GM21423 (cell line): ENCODE measurements at regions not wholly inside any gene's neighbourhood (a gene's known extent, or its start where the extent isn't known, plus 50 kb on each side); places are given as distances from the start of the nearest gene placed in this dataset.

Source experiments
- ATAC-seq: cut with Tn5 transposase; IDR thresholded peaks from one replicate; pipeline ENCODE4 v1.9.1; 2021; ENCODE audit warnings: mild to moderate bottlenecking, moderate library complexity; ENCODE audit not compliant: unreplicated experiment

- ATAC-seq, result no peak
Measured at GRCh38 chr1:72570815-72571214, 288.5 kb upstream of the NEGR1 start.

- peak; percentile 81 for ATAC-seq
Measured at GRCh38 chr1:72568113-72568512, 285.8 kb upstream of the NEGR1 start.

GRCh38 chr1:72567521-72567920 is 285.2 kb upstream of the NEGR1 start:
- ATAC-seq, result no peak

GRCh38 chr1:72564749-72565148 is 282.4 kb upstream of the NEGR1 start:
- ATAC-seq, result no peak

- ATAC-seq, result no peak
Measured at GRCh38 chr1:72557446-72558049, 275.2 kb upstream of the NEGR1 start.

GRCh38 chr1:72547412-72547811 is 265.1 kb upstream of the NEGR1 start:
- no peak for ATAC-seq

GRCh38 chr1:72540674-72541073 is 258.3 kb upstream of the NEGR1 start:
- ATAC-seq, result no peak

- ATAC-seq, result no peak
Measured at GRCh38 chr1:72535470-72535869, 253.1 kb upstream of the NEGR1 start.

GRCh38 chr1:72530646-72531045 is 248.3 kb upstream of the NEGR1 start:
- no peak for ATAC-seq

- no peak for ATAC-seq
Measured at GRCh38 chr1:72526926-72527325, 244.6 kb upstream of the NEGR1 start.

GRCh38 chr1:72524021-72524420 is 241.7 kb upstream of the NEGR1 start:
- ATAC-seq, result no peak

- ATAC-seq, result no peak
Measured at GRCh38 chr1:72521659-72522058, 239.3 kb upstream of the NEGR1 start.

GRCh38 chr1:72516826-72517225 is 234.5 kb upstream of the NEGR1 start:
- ATAC-seq, result no peak

- ATAC-seq, result no peak
Measured at GRCh38 chr1:72516264-72516663, 233.9 kb upstream of the NEGR1 start.

GRCh38 chr1:72498371-72498770 is 216.0 kb upstream of the NEGR1 start:
- no peak for ATAC-seq

GRCh38 chr1:72489801-72490200 is 207.5 kb upstream of the NEGR1 start:
- ATAC-seq, result no peak

GRCh38 chr1:72485801-72486200 is 203.5 kb upstream of the NEGR1 start:
- no peak for ATAC-seq

GRCh38 chr1:72483846-72484357 is 201.6 kb upstream of the NEGR1 start:
- ATAC-seq, result no peak

- ATAC-seq, result no peak
Measured at GRCh38 chr1:72482736-72483413, 200.5 kb upstream of the NEGR1 start.

GRCh38 chr1:72481420-72481970 is 199.2 kb upstream of the NEGR1 start:
- ATAC-seq, result no peak

- ATAC-seq, result no peak
Measured at GRCh38 chr1:72466376-72466775, 184.0 kb upstream of the NEGR1 start.

GRCh38 chr1:72462186-72462905 is 180.0 kb upstream of the NEGR1 start:
- no peak for ATAC-seq
